GM10248 (cell line): ENCODE measurements at regions not wholly inside any gene's neighbourhood (a gene's known extent, or its start where the extent isn't known, plus 50 kb on each side); places are given as distances from the start of the nearest gene placed in this dataset.
"Not testable (repeated sequence)": the region's sequence is repeated elsewhere in the genome, so short reads cannot be mapped to it uniquely, and the experiment has no call there.

Source experiments
- CTCF ChIA-PET: fragments of 300-600 bp; sonication (Branson Sonifier 250); formaldehyde crosslinking; extraction: SDS; loops from one replicate; lab custom pipeline; 2021; ENCODE audit warnings: antibody characterized with exemption; lab: Yijun Ruan, JAX
- POLR2A ChIA-PET: fragments of 350-650 bp; sonication (Branson Sonifier 250); formaldehyde crosslinking; extraction: SDS; loops from one replicate; lab custom pipeline; 2020; ENCODE audit warnings: antibody characterized with exemption; lab: Yijun Ruan, JAX
- DNase-seq: peaks from one replicate; pipeline ENCODE4 v3.0.0; 2012; ENCODE audit errors: extremely low spot score
- TF ChIP-seq, protein P1 (sequence below): IDR thresholded peaks from 2 replicates; pipeline ENCODE4 v1.5.1; 2012; ENCODE audit warnings: mild to moderate bottlenecking, low read depth; ENCODE audit errors: extremely low read depth, missing control alignments, control extremely low read depth

DNA sequence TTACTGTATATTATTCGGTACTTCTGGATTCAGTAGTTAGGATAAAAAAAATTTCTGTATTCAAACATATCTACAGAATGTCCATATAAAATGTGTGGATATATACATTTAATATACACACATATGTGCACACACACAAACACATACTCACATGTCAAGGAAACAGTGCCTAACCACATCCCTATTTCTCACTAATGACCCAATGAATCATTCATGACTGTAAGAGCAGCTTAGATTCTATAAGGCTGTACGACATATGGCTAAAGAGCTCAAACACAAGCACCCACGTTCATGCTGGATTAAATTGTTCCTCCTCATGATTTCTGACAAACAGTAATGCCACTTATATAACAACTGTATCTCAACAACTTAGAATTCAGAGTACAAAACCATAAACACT, 457.3 kb downstream of the ADCYAP1 start:
- no peak for DNase-seq
- ChIA-PET CTCF (no interaction called here), POLR2A (no interaction called here)
- TF ChIP-seq, protein P1, sequence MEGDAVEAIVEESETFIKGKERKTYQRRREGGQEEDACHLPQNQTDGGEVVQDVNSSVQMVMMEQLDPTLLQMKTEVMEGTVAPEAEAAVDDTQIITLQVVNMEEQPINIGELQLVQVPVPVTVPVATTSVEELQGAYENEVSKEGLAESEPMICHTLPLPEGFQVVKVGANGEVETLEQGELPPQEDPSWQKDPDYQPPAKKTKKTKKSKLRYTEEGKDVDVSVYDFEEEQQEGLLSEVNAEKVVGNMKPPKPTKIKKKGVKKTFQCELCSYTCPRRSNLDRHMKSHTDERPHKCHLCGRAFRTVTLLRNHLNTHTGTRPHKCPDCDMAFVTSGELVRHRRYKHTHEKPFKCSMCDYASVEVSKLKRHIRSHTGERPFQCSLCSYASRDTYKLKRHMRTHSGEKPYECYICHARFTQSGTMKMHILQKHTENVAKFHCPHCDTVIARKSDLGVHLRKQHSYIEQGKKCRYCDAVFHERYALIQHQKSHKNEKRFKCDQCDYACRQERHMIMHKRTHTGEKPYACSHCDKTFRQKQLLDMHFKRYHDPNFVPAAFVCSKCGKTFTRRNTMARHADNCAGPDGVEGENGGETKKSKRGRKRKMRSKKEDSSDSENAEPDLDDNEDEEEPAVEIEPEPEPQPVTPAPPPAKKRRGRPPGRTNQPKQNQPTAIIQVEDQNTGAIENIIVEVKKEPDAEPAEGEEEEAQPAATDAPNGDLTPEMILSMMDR = no peak

GRCh38 chr18:1370552-1370951, 465.9 kb downstream of the ADCYAP1 start:
- TF ChIP-seq, protein P1 = no peak
- DNase-seq = no peak
- POLR2A ChIA-PET = no interaction called here
- CTCF ChIA-PET = interaction anchor here (1.0 to 1.5 kb wide), 2 partner anchors 14 to 20 kb away, joined by 3 read pairs; no protein-coding TSS in a partner anchor

GRCh38 chr18:1371724-1372123, 467.1 kb downstream of the ADCYAP1 start:
- ChIA-PET POLR2A (no interaction called here), CTCF (interaction anchor here (0.7 kb wide), 1 partner anchor 13 kb away, joined by 3 read pairs; no protein-coding TSS in a partner anchor)
- TF ChIP-seq, protein P1 = no peak
- no peak for DNase-seq

- DNase-seq = no peak
- TF ChIP-seq, protein P1 = no peak
- ChIA-PET POLR2A (no interaction called here), CTCF (no interaction called here)
Observed at GRCh38 chr18:1383465-1383864, 478.8 kb downstream of the ADCYAP1 start.

- POLR2A ChIA-PET, DNase-seq, CTCF ChIA-PET: not testable (repeated sequence)
Observed at GRCh38 chr18:1388468-1388867, 483.8 kb downstream of the ADCYAP1 start.

GRCh38 chr18:1392046-1392445, 487.4 kb downstream of the ADCYAP1 start:
- DNase-seq = no peak
- TF ChIP-seq, protein P1 = no peak
- POLR2A ChIA-PET = no interaction called here
- CTCF ChIA-PET = no interaction called here

GRCh38 chr18:1392865-1393734, 488.4 kb downstream of the ADCYAP1 start:
- ChIA-PET POLR2A (no interaction called here), CTCF (no interaction called here)
- TF ChIP-seq, protein P1 = no peak
- no peak for DNase-seq
